ENCODE measurements at regions not wholly inside any gene's neighbourhood (a gene's known extent, or its start where the extent isn't known, plus 50 kb on each side); places are given as distances from the start of the nearest gene placed in this dataset.

GRCh38 chr4:42724451-42724850, 67.5 kb upstream of the ATP8A1 start:
- no peaks in the 10 kb centered on the region for H3K27me3 ChIP-seq (ENCODE audit: low read length)
- TF ChIP-seq EZH2phosphoT487 (conservative IDR thresholded peaks at IDR 0.05; ENCODE audit: low read length) (no peak), CTCF (IDR thresholded peaks at IDR 0.05; ENCODE audit: insufficient read depth, low read length, poor library complexity, severe bottlenecking) (no peak)
- no peaks in the 10 kb centered on the region for H3K36me3 ChIP-seq (ENCODE audit: low read length)
- H3K9me2 ChIP-seq (replicated peaks; ENCODE audit: insufficient read depth, low read length): no peaks in the 10 kb centered on the region
- H3K79me2 ChIP-seq (ENCODE audit: insufficient read depth, low read length): no peaks in the 10 kb centered on the region
- H3K9ac ChIP-seq (ENCODE audit: low read length): no peak overlapping the region
- no peak overlapping the region for H3K4me3 ChIP-seq (ENCODE audit: insufficient read depth, low read length, poor library complexity, severe bottlenecking)
- no peak overlapping the region for H3K27ac ChIP-seq (ENCODE audit: low read depth, low read length)
- no peaks in the 10 kb centered on the region for H3F3A ChIP-seq (ENCODE audit: insufficient read depth)
- no peaks in the 10 kb centered on the region for H3K9me3 ChIP-seq (ENCODE audit: insufficient read depth, low read length)
- H4K20me1 ChIP-seq (ENCODE audit: low read depth, low read length): no peaks in the 10 kb centered on the region
- no peak overlapping the region for H3K4me2 ChIP-seq (ENCODE audit: low read depth, low read length, poor library complexity, severe bottlenecking)
- H2AFZ ChIP-seq (ENCODE audit: low read depth, low read length, severe bottlenecking): no peak overlapping the region

- no peak overlapping the region for H3K4me3 ChIP-seq (ENCODE audit: insufficient read depth, low read length, poor library complexity, severe bottlenecking)
- no peaks in the 10 kb centered on the region for H3K79me2 ChIP-seq (ENCODE audit: insufficient read depth, low read length)
- no peaks in the 10 kb centered on the region for H3K9me3 ChIP-seq (ENCODE audit: insufficient read depth, low read length)
- no peak overlapping the region for H3K27ac ChIP-seq (ENCODE audit: low read depth, low read length)
- H3K27me3 ChIP-seq (ENCODE audit: low read length): no peaks in the 10 kb centered on the region
- no peaks in the 10 kb centered on the region for H4K20me1 ChIP-seq (ENCODE audit: low read depth, low read length)
- H3K9ac ChIP-seq (ENCODE audit: low read length): no peak overlapping the region
- no peaks in the 10 kb centered on the region for H3F3A ChIP-seq (ENCODE audit: insufficient read depth)
- no peaks in the 10 kb centered on the region for H3K36me3 ChIP-seq (ENCODE audit: low read length)
- H2AFZ ChIP-seq (ENCODE audit: low read depth, low read length, severe bottlenecking): no peak overlapping the region
- H3K9me2 ChIP-seq (replicated peaks; ENCODE audit: insufficient read depth, low read length): no peaks in the 10 kb centered on the region
- TF ChIP-seq CTCF (IDR thresholded peaks at IDR 0.05; ENCODE audit: insufficient read depth, low read length, poor library complexity, severe bottlenecking): no peak
- TF ChIP-seq EZH2phosphoT487 (conservative IDR thresholded peaks at IDR 0.05; ENCODE audit: low read length): no peak
- no peak overlapping the region for H3K4me2 ChIP-seq (ENCODE audit: low read depth, low read length, poor library complexity, severe bottlenecking)
These were observed 63.6 kb upstream of the ATP8A1 start for GRCh38 chr4:42720533-42720932.

GRCh38 chr4:42719257-42719656, 62.4 kb upstream of the ATP8A1 start:
- no peaks in the 10 kb centered on the region for H3K9me3 ChIP-seq (ENCODE audit: insufficient read depth, low read length)
- no peaks in the 10 kb centered on the region for H3K36me3 ChIP-seq (ENCODE audit: low read length)
- H4K20me1 ChIP-seq (ENCODE audit: low read depth, low read length): no peaks in the 10 kb centered on the region
- no peaks in the 10 kb centered on the region for H3K79me2 ChIP-seq (ENCODE audit: insufficient read depth, low read length)
- H3K27me3 ChIP-seq (ENCODE audit: low read length): no peaks in the 10 kb centered on the region
- TF ChIP-seq CTCF (IDR thresholded peaks at IDR 0.05; ENCODE audit: insufficient read depth, low read length, poor library complexity, severe bottlenecking) (no peak), EZH2phosphoT487 (conservative IDR thresholded peaks at IDR 0.05; ENCODE audit: low read length) (no peak)
- H3K9ac ChIP-seq (ENCODE audit: low read length): no peak overlapping the region
- no peaks in the 10 kb centered on the region for H3F3A ChIP-seq (ENCODE audit: insufficient read depth)
- no peak overlapping the region for H3K4me2 ChIP-seq (ENCODE audit: low read depth, low read length, poor library complexity, severe bottlenecking)
- no peak overlapping the region for H3K4me3 ChIP-seq (ENCODE audit: insufficient read depth, low read length, poor library complexity, severe bottlenecking)
- H3K9me2 ChIP-seq (replicated peaks; ENCODE audit: insufficient read depth, low read length): no peaks in the 10 kb centered on the region
- no peak overlapping the region for H3K27ac ChIP-seq (ENCODE audit: low read depth, low read length)
- H2AFZ ChIP-seq (ENCODE audit: low read depth, low read length, severe bottlenecking): no peak overlapping the region

GRCh38 chr4:42718336-42718735, 61.4 kb upstream of the ATP8A1 start:
- TF ChIP-seq EZH2phosphoT487 (conservative IDR thresholded peaks at IDR 0.05; ENCODE audit: low read length) (no peak), CTCF (IDR thresholded peaks at IDR 0.05; ENCODE audit: insufficient read depth, low read length, poor library complexity, severe bottlenecking) (no peak)
- no peaks in the 10 kb centered on the region for H3K9me3 ChIP-seq (ENCODE audit: insufficient read depth, low read length)
- H2AFZ ChIP-seq (ENCODE audit: low read depth, low read length, severe bottlenecking): no peak overlapping the region
- H3K27ac ChIP-seq (ENCODE audit: low read depth, low read length): no peak overlapping the region
- no peaks in the 10 kb centered on the region for H3K79me2 ChIP-seq (ENCODE audit: insufficient read depth, low read length)
- H3K4me3 ChIP-seq (ENCODE audit: insufficient read depth, low read length, poor library complexity, severe bottlenecking): no peak overlapping the region
- H3K9me2 ChIP-seq (replicated peaks; ENCODE audit: insufficient read depth, low read length): no peaks in the 10 kb centered on the region
- no peaks in the 10 kb centered on the region for H3K27me3 ChIP-seq (ENCODE audit: low read length)
- no peak overlapping the region for H3K4me2 ChIP-seq (ENCODE audit: low read depth, low read length, poor library complexity, severe bottlenecking)
- H4K20me1 ChIP-seq (ENCODE audit: low read depth, low read length): no peaks in the 10 kb centered on the region
- H3K36me3 ChIP-seq (ENCODE audit: low read length): no peaks in the 10 kb centered on the region
- no peak overlapping the region for H3K9ac ChIP-seq (ENCODE audit: low read length)
- H3F3A ChIP-seq (ENCODE audit: insufficient read depth): no peaks in the 10 kb centered on the region
